ENCODE measurements at regions not wholly inside any gene's neighbourhood (a gene's known extent, or its start where the extent isn't known, plus 50 kb on each side); places are given as distances from the start of the nearest gene placed in this dataset.

DNA sequence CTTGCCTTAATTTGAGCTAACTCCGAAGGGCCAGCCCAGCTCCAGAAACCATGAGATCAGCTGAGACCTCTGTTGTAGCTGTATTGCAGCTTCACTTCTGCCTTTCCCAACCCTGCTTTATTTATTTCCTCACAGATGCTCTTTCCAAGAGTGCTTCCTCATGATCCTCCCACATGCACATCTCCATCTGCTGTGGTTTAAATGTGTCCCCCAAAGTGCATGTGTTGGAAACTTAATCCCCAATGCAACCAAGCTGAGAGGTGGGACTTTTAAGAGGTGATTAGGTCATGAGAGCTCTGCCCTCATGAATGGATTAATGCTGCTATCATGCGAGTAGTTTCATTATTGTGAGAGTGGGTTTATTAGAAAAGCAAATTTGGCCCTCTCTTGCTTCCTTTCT, 164.4 kb upstream of the TAB2 start:
- TF ChIP-seq, protein P1, sequence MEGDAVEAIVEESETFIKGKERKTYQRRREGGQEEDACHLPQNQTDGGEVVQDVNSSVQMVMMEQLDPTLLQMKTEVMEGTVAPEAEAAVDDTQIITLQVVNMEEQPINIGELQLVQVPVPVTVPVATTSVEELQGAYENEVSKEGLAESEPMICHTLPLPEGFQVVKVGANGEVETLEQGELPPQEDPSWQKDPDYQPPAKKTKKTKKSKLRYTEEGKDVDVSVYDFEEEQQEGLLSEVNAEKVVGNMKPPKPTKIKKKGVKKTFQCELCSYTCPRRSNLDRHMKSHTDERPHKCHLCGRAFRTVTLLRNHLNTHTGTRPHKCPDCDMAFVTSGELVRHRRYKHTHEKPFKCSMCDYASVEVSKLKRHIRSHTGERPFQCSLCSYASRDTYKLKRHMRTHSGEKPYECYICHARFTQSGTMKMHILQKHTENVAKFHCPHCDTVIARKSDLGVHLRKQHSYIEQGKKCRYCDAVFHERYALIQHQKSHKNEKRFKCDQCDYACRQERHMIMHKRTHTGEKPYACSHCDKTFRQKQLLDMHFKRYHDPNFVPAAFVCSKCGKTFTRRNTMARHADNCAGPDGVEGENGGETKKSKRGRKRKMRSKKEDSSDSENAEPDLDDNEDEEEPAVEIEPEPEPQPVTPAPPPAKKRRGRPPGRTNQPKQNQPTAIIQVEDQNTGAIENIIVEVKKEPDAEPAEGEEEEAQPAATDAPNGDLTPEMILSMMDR (IDR thresholded peaks at IDR 0.05) = no peak
- no peak for TF ChIP-seq POLR2A (IDR thresholded peaks at IDR 0.05)
- no peak overlapping the region for H3K27ac ChIP-seq
- WGBS, 2 donors = 61 to 77% methylated on average over 2 of the region's 2 CpGs

DNA sequence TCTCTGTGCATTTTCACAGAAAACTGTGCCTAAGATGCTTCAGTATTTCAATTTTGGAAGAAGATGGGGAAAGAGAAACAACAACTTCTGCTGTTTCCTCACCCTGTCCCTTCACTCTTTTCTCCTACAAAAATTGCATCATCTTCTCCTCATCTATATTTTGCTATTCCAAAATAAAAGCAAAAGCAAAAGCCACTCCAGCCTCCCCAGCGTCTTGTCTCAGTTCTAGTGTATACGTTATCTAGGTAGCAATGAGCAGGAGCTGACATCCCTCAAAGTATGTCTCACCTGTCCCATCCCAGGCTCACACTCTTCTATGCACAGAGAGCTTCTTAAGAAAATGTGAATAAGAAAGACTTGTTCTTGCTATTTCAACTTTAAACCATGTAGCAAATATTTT, 163.8 kb upstream of the TAB2 start:
- H3K9me3 ChIP-seq = no peaks in the 10 kb centered on the region
- H3K27me3 ChIP-seq = no peaks in the 10 kb centered on the region
- intact Hi-C loops (cut with DNase I) = no loop called here
- no peaks in the 10 kb centered on the region for H3K4me1 ChIP-seq
- H3K36me3 ChIP-seq = no peaks in the 10 kb centered on the region
- WGBS, 2 donors = 82 to 91% methylated on average over 2 of the region's 2 CpGs
- no peak overlapping the region for H3K4me3 ChIP-seq
- no peak for DNase-seq
- TF ChIP-seq, protein P1 (IDR thresholded peaks at IDR 0.05) = no peak
- TF ChIP-seq POLR2A (IDR thresholded peaks at IDR 0.05) = no peak
- H3K27ac ChIP-seq = no peak overlapping the region

More for the DNA sequence above, 164.4 kb upstream of the TAB2 start:
- Histone ChIP-seq H3K9me3 (no peaks in the 10 kb centered on the region), H3K4me3 (no peak overlapping the region), H3K27me3 (no peaks in the 10 kb centered on the region), H3K36me3 (no peaks in the 10 kb centered on the region), H3K4me1 (no peaks in the 10 kb centered on the region)
- intact Hi-C loops (cut with DNase I) = no loop called here
- DNase-seq = no peak

DNA sequence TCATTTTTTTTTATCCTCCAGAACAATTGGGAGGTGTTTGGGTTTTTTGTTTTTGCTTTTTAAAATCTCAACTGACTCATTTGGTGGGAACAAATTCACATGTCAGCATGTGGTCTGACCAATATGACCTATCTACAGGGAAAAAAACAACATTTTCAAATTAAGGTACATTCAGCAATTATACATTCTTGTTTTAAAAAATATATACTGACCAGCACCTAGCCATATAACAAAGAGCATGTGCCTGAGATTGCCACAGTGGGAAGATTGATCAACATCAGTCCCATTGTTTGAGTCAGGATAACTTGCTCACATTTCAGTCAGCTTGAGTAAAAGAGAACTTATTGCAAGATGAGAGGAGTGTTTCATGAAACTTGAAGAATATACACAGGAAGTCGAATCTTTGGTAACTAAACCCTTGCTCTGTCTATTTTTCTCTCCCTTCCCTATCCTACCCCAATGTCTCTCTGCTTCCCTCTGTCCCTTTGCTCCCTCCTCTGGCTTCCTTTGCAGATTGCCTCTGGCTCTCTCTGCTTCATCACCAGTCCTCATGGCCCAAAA, 163.2 kb upstream of the TAB2 start:
- Histone ChIP-seq H3K9me3 (no peaks in the 10 kb centered on the region), H3K4me1 (no peaks in the 10 kb centered on the region), H3K27me3 (no peaks in the 10 kb centered on the region), H3K4me3 (no peak overlapping the region), H3K36me3 (no peaks in the 10 kb centered on the region), H3K27ac (no peak overlapping the region)
- no peak for DNase-seq
- WGBS, 2 donors = 68 to 70% methylated on average over 1 of the region's 1 CpG
- intact Hi-C loops (cut with DNase I) = no loop called here
- TF ChIP-seq, protein P1 (IDR thresholded peaks at IDR 0.05) = no peak
- no peak for TF ChIP-seq POLR2A (IDR thresholded peaks at IDR 0.05)

DNA sequence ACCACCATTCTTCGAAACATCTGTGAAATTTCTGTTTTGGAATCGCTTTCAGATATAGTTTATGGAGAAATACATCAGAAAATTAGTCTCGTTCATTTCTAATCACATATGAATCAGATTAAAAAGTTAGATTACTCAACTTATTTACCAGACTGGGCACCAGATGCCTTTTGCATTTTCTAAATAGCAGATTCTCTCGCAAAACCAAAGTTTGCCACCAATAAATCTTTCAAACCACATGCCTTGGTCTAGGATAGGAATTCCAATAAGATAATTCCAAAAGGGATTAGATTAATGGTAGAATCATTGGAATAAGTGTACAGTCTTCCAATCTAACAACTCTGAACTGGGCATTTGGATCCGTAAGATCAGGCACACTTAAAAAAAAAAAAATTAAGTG, 160.4 kb upstream of the TAB2 start:
- TF ChIP-seq POLR2A (IDR thresholded peaks at IDR 0.05) = no peak
- TF ChIP-seq, protein P1 (IDR thresholded peaks at IDR 0.05) = no peak
- no peak overlapping the region for H3K27ac ChIP-seq
- H3K4me1 ChIP-seq = no peaks in the 10 kb centered on the region
- intact Hi-C loops (cut with DNase I) = no loop called here
- DNase-seq = no peak
- 80 to 92% methylated on average over 5 of the region's 5 CpGs for WGBS, 2 donors
- no peaks in the 10 kb centered on the region for H3K36me3 ChIP-seq
- H3K27me3 ChIP-seq = no peaks in the 10 kb centered on the region
- no peaks in the 10 kb centered on the region for H3K9me3 ChIP-seq
- no peak overlapping the region for H3K4me3 ChIP-seq

DNA sequence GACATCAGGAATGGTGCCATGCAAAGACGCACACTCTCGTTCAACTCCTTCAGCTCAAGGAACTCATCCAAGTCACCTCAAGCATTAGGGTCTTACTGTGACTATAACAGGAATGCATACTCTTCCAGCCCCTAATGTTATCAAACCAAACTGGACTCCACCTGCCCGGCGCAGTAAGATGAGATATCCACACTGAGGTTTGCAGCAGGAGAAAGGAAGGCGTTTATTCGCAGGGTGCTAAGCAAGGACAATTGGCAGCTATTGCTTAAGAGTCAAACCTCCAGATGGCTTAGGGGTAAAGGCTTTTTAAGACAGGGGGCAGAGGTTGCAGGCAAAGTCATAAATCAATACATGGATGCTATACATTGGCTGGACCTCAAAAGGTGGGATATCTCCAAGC, 159.4 kb upstream of the TAB2 start:
- H3K4me3 ChIP-seq = no peak overlapping the region
- intact Hi-C loops (cut with DNase I) = no loop called here
- no peak for DNase-seq
- TF ChIP-seq, protein P1 (IDR thresholded peaks at IDR 0.05) = no peak
- TF ChIP-seq POLR2A (IDR thresholded peaks at IDR 0.05) = no peak
- H3K27ac ChIP-seq = no peak overlapping the region
- H3K27me3 ChIP-seq = no peaks in the 10 kb centered on the region
- 92% methylated on average over 6 of the region's 6 CpGs for WGBS, 2 donors
- H3K9me3 ChIP-seq = no peaks in the 10 kb centered on the region
- H3K4me1 ChIP-seq = no peaks in the 10 kb centered on the region
- no peaks in the 10 kb centered on the region for H3K36me3 ChIP-seq
